Iris pigment epithelial cell (primary cell): ENCODE measurements at regions not wholly inside any gene's neighbourhood (a gene's known extent, or its start where the extent isn't known, plus 50 kb on each side); places are given as distances from the start of the nearest gene placed in this dataset.

ENCODE experiments used
- DNase-seq: peaks from one replicate; pipeline ENCODE4 v3.0.0-alpha.2; 2011; ENCODE audit warnings: low read depth

DNA sequence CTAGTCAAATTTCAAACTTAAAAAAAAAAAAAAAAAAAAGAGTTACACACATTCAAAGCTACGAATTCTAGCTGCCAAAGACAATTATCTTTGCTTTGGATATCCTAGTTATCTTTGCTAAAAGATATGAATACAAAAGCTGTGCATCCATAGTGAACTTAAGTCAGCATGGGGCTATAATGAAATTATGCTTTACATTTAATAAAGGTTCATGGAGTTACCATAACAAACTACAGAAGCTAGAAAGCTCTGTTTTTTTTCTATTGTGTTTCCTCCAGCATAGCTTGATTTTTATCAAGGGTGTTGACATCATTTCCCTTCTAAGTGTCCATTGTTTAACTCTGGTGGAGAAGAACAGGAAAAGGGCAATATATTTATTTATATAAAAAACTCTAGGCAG, 234.1 kb downstream of the ANKRD50 start:
- no peak for DNase-seq

DNA sequence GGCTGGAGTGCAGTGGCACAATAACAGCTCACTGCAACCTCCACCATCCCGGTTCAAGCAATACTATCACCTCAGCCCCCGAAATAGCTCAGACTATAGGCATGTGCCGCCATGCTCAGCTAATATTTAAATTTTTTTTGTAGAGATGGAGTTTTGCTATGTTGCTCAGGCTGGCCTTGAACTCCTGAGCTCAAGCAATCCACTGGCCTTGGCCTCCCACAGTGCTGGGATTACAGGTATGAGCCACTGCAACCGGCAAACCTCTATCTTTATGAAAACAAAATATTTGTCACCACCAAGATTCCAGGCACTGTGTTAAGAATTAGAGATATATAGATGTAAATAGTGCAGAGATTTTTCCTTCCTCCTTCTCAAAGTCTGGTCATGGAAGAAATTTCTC, 232.5 kb downstream of the ANKRD50 start:
- no peak for DNase-seq

DNA sequence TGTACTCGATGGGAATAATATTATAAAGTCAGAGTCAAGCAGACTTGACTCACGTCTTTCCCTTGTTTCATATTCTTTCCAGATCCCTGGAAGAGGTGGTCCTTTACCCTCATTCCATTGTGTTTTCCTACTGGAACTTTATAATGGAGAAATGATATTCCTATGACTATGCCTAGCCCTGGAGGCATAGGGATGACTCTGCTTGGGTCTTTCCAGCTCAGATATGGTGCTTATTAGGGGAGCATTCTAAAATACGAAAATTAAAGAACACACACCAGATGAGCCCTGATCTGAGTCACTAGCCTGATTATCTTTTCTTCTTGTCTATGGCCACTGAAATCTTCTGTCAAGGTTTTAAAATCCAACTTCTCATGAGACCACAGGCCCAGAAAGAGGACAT, 231.4 kb downstream of the ANKRD50 start:
- DNase-seq, result no peak

DNA sequence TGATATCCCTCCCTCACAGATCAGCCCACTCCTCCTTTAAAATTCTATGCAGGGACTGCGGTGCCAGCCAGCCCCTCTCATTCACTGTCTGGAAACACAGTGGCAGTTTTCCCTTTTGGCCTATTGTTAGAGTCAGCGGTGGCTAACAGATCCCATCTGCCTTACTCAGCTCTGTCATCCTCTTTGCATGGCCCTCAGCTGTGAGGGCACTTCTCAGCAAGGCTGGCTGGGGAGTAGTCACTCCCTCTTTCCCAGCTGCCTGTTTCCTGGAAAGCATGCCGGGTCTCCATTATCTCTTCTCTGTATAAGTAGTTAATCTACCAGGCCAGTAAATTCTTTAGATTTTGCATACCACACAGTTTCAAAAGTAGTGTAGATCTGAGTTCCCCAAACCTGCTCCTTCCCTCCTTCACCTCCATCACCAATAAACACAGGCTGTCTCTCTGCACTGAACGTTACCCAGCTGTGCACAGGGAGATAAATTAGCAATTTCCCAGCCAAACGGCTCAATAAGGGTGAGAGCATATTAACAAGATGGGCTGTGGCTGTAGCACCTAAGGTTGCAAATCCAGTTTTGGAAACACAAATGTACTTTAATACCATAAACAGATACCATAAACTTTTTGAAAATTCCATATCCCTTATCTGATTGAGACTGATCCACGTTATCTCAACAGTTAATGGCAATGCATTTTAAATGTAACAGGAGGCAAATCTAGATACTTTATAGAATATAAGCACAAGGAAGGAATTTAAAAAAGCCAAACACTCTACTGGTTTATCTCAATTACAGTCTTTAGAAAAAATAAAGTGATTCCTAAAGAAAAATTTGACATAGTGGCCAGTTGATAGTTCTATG, 229.3 kb downstream of the ANKRD50 start:
- no peak for DNase-seq

DNA sequence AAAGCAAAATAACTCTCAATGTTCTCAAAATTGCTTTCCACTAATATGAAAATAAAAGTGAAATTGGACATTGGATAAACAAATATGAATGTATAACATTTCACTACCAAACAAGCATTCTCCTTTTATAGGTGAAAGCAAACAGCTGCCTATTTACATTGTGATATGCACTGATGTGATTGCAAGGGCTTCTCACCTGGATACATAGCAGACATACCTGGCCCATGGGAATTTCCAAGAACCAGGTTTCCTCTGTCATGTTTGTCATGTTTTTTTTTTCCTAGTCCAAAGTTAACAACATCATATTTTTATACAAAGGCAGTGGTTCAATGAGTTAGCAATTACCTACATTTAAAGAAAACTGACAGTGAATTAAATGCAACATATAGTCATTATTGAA, 228.5 kb downstream of the ANKRD50 start:
- DNase-seq, result no peak

DNA sequence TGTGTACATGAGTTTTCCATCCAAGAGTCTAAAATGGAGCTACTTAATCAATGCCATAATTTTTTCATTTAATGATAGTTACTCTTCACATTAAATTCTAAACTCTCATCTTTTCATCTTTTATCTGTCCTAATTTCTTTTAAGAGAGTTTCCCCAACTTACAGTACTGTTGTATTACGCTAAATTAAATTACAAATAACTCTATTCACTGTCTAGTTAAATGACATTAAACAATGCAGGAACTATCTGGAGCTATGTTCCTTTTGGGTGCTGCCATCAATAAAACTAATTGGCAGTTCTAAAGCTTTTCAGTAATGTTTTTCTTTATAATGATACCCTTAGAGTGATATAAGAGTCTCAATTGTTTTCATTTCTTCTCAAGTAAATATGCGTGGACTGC, 227.6 kb downstream of the ANKRD50 start:
- no peak for DNase-seq

DNA sequence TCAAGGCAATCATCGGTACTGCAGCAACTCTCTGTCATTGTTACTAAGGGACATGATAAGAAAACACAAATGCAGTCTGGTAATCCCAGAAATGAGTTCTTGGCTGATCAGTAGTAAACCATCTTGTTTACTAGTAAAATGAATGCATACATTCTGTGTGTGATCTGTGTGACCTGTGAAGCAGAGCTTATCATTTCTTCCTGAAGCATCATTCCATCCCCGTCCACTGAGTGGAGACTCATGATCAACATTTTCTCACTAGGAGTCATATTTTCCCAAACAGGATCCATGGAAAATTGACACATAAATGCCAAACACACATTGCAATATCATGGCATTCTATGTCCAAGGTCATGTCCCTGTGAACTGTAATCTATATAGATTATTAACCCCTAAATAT, 226.1 kb downstream of the ANKRD50 start:
- DNase-seq, result no peak

DNA sequence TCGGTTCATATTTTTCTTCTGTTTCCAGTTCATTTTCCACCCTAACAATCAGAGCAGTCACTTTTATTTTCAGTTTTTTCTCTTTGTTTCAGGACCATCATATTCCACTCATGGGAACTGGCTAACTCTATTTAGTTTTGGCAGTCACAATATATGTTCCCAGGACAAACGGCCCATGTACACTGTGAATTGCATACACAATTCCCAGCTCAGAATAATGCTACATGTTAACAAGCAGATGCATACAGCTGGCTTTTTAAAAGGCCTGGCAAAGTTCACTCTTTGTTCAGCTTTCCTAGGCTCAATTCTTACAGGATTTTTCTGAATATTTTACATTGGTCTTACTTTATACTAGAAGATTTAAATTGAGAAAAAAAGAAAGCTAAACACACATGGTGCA, 224.9 kb downstream of the ANKRD50 start:
- DNase-seq, result no peak

DNA sequence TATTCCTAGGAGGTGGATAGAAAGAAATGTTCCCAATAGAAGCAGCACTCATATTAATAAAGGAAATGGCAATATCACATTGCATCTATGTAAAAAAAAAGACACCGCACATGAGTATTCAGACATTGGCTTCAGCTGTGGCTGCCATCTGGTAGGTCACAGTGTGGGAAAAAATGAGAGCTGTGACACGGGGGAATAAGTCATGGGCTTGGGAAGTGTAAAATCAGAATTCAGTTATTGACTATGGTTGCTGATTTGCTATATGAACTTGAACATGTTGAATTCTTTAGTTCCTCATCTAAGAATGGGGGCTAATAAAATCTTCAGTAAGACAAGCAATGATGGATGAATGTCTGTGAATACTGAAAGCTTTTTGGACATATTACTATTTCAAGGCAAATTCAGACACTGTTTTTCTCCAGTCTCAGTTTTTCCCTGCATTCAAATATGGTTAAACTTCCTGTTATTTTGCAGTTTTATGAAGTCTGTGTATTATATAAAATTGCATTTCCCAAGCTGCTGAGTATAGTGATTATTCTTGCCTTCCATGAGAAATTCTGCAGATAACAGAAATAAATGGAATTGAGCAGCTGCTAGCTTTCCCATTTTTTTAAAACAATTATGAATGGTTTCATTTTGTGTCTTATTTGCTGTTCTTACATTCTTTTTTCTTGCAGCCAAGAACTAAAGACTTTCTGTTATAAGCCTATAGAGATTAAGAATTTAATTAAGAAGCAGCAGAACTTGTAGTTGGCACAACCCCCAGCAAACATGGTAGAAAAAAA, 221.0 kb downstream of the ANKRD50 start:
- DNase-seq, result no peak

DNA sequence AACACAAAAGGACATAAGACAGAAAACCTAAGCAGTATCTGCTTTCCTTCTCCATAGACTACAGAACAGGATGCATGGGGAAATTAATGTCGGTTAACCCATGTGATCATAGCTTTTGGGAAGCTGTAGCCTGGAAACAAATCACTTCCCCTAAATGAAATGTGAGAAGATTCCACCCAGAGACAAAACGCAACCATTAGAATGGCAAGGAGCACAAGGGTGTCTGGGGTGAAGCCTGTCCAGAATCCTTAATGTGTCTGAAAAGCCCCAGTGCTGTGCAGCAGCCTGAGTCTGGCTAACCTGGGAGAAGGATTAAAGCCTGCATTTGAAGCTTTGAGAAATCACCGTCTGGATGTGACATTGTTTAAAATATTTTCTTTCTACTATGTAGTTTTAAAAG, 213.3 kb downstream of the ANKRD50 start:
- peak; percentile 26 for DNase-seq

DNA sequence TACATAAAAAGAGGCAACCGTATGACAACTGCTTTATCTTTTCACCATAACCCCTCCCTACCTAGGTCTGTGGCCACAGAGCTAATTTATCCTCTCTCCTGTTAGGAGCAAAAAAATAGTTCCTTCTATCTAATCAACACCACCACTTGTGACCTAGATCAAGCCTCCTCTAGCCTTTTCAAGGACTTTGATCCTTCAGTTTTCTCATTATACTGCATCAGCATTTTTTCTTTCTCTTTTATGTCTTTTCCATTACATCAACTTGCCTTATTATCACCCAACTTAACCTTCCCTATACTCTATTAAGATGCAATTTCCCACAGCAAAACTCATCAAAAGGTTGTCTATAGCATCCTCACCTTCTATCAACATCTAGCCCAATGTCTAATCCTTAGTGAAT, 211.0 kb downstream of the ANKRD50 start:
- DNase-seq, result no peak

DNA sequence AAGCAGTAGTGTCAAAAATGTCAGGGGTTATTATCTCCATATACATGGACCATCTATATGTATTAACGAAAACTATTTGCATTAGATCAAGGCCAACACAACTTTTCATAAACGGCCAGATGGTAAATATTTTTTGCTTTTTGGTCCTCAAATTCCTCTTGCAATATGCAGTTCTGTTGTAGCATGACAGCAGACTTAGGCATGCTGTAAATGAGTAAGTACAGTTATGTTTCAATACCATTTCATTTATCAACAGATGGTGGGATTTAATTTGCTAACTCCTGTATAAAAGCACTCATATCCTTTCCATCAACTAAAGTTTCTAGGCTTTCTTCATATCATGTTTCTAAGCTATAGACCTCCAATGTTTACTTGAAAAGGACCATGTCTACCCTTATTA, 208.1 kb downstream of the ANKRD50 start:
- no peak for DNase-seq

DNA sequence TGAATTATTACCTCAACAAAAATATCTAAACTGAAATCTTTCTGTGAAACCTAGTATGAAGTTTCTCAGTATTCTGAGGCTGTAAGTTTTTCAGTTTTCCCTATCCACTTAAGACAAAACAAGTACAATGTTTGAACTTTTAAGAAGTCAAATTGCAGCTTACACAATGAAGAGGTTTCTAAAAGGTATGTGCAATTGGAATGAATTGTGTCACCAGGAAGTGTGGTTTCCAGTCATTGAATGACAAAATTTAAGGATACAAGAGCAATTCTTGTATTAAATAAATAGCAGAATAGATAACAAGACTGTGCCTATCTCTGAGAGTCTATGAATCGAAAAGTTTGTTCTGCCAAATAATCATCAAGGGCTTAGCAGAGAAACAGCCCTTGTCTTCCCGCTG, 207.3 kb downstream of the ANKRD50 start:
- peak; percentile 12 for DNase-seq

DNA sequence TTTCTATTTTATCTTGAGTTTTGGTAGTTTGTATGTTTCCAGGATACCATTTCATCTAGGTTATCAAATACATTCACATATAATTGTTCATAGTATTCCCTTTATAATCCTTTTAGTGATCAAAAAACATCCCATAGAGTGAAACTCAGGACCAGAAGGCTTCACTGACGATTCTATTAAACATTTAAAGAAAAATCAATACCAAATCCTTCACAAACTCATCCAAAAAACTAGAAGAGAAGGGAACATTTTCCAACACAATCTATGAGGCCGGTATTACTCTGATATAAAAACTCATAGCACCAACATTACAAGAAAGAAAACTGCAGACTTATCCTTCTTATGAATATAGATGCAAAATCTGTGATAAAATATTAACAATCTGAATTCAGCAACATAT, 203.4 kb downstream of the ANKRD50 start:
- DNase-seq, result no peak

DNA sequence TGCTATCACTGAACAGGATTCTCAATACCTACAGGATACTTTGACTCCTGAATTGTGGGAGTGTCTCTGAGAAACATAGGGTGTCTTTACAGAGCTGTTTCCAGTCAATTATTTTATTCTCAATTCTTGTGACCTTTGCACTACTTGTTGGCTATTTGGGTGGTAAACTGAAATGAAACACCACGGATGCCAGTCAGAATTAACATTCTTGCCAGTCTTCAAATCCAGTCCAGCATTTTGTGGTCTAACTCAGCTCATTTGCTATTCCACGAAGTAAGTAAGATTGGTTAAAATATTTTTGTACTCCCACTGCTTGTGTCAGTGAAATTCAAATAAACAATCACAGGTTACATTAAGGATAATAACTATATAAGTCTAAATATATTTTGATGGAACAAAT, 197.9 kb downstream of the ANKRD50 start:
- DNase-seq, result no peak

DNA sequence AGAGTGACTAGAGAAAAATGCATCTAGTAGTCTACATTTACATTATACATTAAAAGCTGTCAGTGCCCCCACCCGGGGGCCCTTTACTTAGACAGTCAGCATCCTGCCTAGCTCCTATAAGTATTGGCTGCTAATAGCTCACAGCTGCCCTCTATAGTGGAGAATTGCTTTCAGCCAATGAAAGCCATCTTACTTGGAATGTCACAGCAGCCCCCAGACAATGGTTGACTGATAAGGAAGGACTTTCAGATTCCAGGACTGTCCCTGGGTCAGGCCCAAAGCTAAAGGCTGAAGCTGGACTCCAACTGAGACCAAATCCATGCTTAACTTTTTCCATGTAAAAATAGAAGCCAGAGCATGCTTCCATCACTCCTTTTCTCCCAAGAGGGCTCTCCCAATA, 196.9 kb downstream of the ANKRD50 start:
- DNase-seq, result no peak

DNA sequence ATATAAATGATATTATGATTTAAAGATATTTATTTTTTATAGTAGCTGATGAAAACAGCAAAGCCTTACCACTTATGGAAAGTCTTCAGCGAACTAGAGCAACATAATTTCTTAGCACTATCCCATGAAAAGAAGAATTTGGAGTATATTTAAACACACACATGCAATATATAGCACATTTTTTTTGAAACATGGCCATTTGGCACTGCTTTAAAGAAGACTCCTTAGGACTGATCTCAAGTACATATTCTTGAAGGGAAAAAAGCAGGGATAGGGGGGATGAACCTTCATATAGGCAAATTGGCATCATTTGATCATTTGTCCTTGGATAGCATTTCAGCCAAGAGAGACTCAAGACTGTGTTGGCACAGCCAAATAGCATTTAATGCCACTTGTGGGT, 193.3 kb downstream of the ANKRD50 start:
- no peak for DNase-seq

DNA sequence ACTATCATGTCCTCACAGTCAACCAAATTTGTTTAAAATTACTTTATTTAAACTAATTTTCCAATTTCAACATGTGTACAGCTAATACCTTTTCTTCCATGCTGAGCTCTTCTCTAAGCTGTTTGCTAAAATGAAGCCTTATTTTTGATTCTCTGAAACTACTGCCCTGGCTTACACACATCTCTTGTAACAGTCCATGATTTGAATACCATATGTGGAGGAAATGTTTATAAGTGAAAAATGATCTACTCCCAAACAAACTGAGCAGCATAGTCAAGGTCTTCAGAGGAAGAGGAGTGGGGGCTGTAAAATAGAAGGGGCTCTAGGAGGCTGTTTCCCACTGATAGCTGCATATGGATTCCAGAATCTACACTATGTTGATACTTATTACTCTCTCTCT, 188.7 kb downstream of the ANKRD50 start:
- DNase-seq, result no peak

DNA sequence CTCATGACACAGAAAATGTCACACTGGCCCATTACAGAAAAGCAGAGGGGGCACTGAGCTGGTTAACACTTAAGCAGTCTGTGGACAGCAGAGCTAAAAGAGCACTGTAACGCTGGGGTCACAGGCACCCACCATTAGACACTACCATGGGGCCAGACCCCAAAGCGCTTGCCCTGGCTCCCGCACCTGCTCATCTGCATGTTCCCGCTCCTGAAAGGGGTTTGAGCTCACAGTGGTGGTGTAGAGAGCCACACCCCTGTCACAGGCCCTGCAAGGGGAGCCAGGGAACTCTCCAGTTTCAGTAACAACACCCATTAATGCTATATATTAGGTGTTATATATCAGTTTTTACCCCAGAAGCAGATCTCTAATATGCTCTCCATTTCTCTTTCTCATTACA, 187.0 kb downstream of the ANKRD50 start:
- no peak for DNase-seq

DNA sequence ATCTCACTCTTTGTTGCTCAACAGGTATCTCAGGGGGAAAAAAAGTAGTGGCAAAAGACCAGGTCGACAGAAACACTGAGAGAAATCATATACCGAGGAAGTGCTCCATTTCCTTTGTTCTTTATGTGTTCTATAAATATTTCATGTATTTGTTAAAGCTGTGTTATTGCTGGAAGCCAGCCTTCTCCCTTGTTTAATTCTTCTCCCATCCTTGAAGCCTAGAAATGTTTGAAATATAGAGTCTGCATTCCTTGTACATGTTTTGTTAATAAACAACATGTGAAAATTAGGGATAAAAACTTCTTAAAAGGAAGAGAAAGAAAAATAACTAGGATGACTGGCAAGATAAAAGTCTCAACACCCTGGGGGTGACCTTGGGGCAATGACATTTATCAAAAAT, 186.2 kb downstream of the ANKRD50 start:
- no peak for DNase-seq

DNA sequence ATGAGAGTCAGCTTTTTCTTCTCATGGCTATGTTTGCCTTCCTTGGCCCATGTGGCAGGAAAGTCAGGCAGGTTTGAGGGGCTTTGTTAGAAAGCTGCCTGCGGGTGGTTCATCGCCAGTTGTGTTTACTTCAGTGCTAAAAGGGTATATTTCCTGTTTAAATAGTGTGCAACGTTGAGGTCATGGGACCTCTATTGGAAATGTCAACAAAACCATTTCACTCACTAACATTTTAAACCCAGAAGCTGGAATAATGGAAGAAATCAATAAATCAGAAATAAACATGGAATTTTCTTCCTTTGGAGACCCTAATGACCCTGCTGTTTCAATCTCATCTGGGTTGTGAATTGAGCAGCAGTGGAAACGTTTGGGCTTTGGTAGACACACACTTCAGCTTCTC, 185.8 kb downstream of the ANKRD50 start:
- DNase-seq, result no peak

DNA sequence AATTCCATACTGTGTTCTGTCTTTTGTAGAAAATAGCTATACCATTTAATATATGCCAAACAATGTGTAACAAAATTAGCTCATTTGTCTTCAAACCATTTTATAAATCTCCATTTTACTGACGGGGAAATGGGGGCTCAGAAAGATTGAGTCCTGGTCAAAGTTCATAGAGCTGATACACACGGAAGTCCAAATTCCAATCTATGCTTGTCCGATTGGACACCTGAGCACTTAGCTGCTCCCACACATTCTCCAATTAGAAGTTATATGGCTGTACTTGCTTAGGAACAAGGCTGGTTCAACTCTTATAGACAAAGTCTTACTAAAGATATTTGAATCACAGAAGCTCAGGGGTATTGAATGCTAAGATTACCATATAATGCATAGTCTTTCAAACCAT, 185.2 kb downstream of the ANKRD50 start:
- DNase-seq, result no peak

DNA sequence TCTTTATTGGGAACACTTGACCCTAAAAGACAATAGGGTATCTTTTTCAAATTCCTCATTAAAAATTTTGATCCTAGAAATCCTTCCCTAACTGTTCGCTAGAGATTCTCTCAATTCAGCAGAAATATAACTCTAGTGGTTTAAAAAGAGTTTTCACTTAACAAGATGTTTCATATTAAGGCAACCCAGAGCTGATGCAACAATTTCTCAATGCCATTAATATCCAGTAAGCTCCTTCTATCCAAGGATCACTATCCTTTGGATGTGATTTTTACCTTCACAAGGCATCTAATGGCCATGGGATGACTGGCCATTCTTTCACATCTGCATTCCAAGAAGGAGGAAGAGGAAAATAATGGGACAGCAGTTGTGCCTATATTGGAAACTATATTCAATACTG, 183.4 kb downstream of the ANKRD50 start:
- no peak for DNase-seq
